ENCODE measurements at regions not wholly inside any gene's neighbourhood (a gene's known extent, or its start where the extent isn't known, plus 50 kb on each side); places are given as distances from the start of the nearest gene placed in this dataset.

- no peak overlapping the region for H3K27ac ChIP-seq (ENCODE audit: low read depth, low read length)
- H3K4me3 ChIP-seq (ENCODE audit: low read depth, low read length), result no peak overlapping the region
- no peaks in the 10 kb centered on the region for H3K79me2 ChIP-seq (ENCODE audit: control insufficient read depth, insufficient read depth, low read length, unreplicated experiment)
- H2AFZ ChIP-seq (ENCODE audit: low read length, unreplicated experiment), result no peak overlapping the region
- H3K4me1 ChIP-seq (ENCODE audit: control insufficient read depth, insufficient read depth, low read length, unreplicated experiment), result no peaks in the 10 kb centered on the region
- H3K27me3 ChIP-seq (ENCODE audit: insufficient read depth, low read length), result no peaks in the 10 kb centered on the region
- no peaks in the 10 kb centered on the region for H3K36me3 ChIP-seq (ENCODE audit: insufficient read depth, low read length)
Observed at GRCh38 chr10:10772411-10772810, 245.3 kb upstream of the CELF2 start.

- Histone ChIP-seq H3K27me3 (ENCODE audit: insufficient read depth, low read length) (no peaks in the 10 kb centered on the region), H3K79me2 (ENCODE audit: control insufficient read depth, insufficient read depth, low read length, unreplicated experiment) (no peaks in the 10 kb centered on the region), H3K36me3 (ENCODE audit: insufficient read depth, low read length) (no peaks in the 10 kb centered on the region), H3K4me1 (ENCODE audit: control insufficient read depth, insufficient read depth, low read length, unreplicated experiment) (no peaks in the 10 kb centered on the region), H3K4me3 (ENCODE audit: low read depth, low read length) (no peak overlapping the region), H3K27ac (ENCODE audit: low read depth, low read length) (no peak overlapping the region), H2AFZ (ENCODE audit: low read length, unreplicated experiment) (no peak overlapping the region)
Observed at GRCh38 chr10:10772874-10773508, 244.7 kb upstream of the CELF2 start.

- Histone ChIP-seq H3K27ac (ENCODE audit: low read depth, low read length) (no peak overlapping the region), H3K4me1 (ENCODE audit: control insufficient read depth, insufficient read depth, low read length, unreplicated experiment) (peaks cover 3% of the 10 kb centered on the region), H3K79me2 (ENCODE audit: control insufficient read depth, insufficient read depth, low read length, unreplicated experiment) (no peaks in the 10 kb centered on the region), H2AFZ (ENCODE audit: low read length, unreplicated experiment) (no peak overlapping the region), H3K4me3 (ENCODE audit: low read depth, low read length) (no peak overlapping the region), H3K36me3 (ENCODE audit: insufficient read depth, low read length) (no peaks in the 10 kb centered on the region), H3K27me3 (ENCODE audit: insufficient read depth, low read length) (no peaks in the 10 kb centered on the region)
Observed at GRCh38 chr10:10774416-10774815, 243.3 kb upstream of the CELF2 start.

GRCh38 chr10:10776363-10776762 is 241.3 kb upstream of the CELF2 start:
- H3K27ac ChIP-seq (ENCODE audit: low read depth, low read length), result no peak overlapping the region
- peaks cover 11% of the 10 kb centered on the region for H3K4me1 ChIP-seq (ENCODE audit: control insufficient read depth, insufficient read depth, low read length, unreplicated experiment)
- no peaks in the 10 kb centered on the region for H3K27me3 ChIP-seq (ENCODE audit: insufficient read depth, low read length)
- H2AFZ ChIP-seq (ENCODE audit: low read length, unreplicated experiment), result no peak overlapping the region
- no peak overlapping the region for H3K4me3 ChIP-seq (ENCODE audit: low read depth, low read length)
- no peaks in the 10 kb centered on the region for H3K36me3 ChIP-seq (ENCODE audit: insufficient read depth, low read length)
- H3K79me2 ChIP-seq (ENCODE audit: control insufficient read depth, insufficient read depth, low read length, unreplicated experiment), result no peaks in the 10 kb centered on the region

GRCh38 chr10:10777279-10777678 is 240.4 kb upstream of the CELF2 start:
- peaks cover 13% of the 10 kb centered on the region for H3K4me1 ChIP-seq (ENCODE audit: control insufficient read depth, insufficient read depth, low read length, unreplicated experiment)
- H3K4me3 ChIP-seq (ENCODE audit: low read depth, low read length), result no peak overlapping the region
- no peaks in the 10 kb centered on the region for H3K27me3 ChIP-seq (ENCODE audit: insufficient read depth, low read length)
- no peaks in the 10 kb centered on the region for H3K79me2 ChIP-seq (ENCODE audit: control insufficient read depth, insufficient read depth, low read length, unreplicated experiment)
- no peak overlapping the region for H3K27ac ChIP-seq (ENCODE audit: low read depth, low read length)
- no peak overlapping the region for H2AFZ ChIP-seq (ENCODE audit: low read length, unreplicated experiment)
- no peaks in the 10 kb centered on the region for H3K36me3 ChIP-seq (ENCODE audit: insufficient read depth, low read length)

- peaks cover 13% of the 10 kb centered on the region for H3K4me1 ChIP-seq (ENCODE audit: control insufficient read depth, insufficient read depth, low read length, unreplicated experiment)
- no peak overlapping the region for H3K27ac ChIP-seq (ENCODE audit: low read depth, low read length)
- no peaks in the 10 kb centered on the region for H3K79me2 ChIP-seq (ENCODE audit: control insufficient read depth, insufficient read depth, low read length, unreplicated experiment)
- no peaks in the 10 kb centered on the region for H3K36me3 ChIP-seq (ENCODE audit: insufficient read depth, low read length)
- no peaks in the 10 kb centered on the region for H3K27me3 ChIP-seq (ENCODE audit: insufficient read depth, low read length)
- H3K4me3 ChIP-seq (ENCODE audit: low read depth, low read length), result no peak overlapping the region
- no peak overlapping the region for H2AFZ ChIP-seq (ENCODE audit: low read length, unreplicated experiment)
Observed at GRCh38 chr10:10777723-10778122, 239.9 kb upstream of the CELF2 start.

- Histone ChIP-seq H3K36me3 (ENCODE audit: insufficient read depth, low read length) (no peaks in the 10 kb centered on the region), H3K4me1 (ENCODE audit: control insufficient read depth, insufficient read depth, low read length, unreplicated experiment) (peaks cover 13% of the 10 kb centered on the region), H3K79me2 (ENCODE audit: control insufficient read depth, insufficient read depth, low read length, unreplicated experiment) (no peaks in the 10 kb centered on the region), H2AFZ (ENCODE audit: low read length, unreplicated experiment) (no peak overlapping the region), H3K27me3 (ENCODE audit: insufficient read depth, low read length) (no peaks in the 10 kb centered on the region), H3K27ac (ENCODE audit: low read depth, low read length) (no peak overlapping the region), H3K4me3 (ENCODE audit: low read depth, low read length) (no peak overlapping the region)
Observed at GRCh38 chr10:10778959-10779358, 238.7 kb upstream of the CELF2 start.

- no peak overlapping the region for H3K4me3 ChIP-seq (ENCODE audit: low read depth, low read length)
- H3K27ac ChIP-seq (ENCODE audit: low read depth, low read length), result no peak overlapping the region
- H3K4me1 ChIP-seq (ENCODE audit: control insufficient read depth, insufficient read depth, low read length, unreplicated experiment), result peaks cover 13% of the 10 kb centered on the region
- no peaks in the 10 kb centered on the region for H3K79me2 ChIP-seq (ENCODE audit: control insufficient read depth, insufficient read depth, low read length, unreplicated experiment)
- H3K36me3 ChIP-seq (ENCODE audit: insufficient read depth, low read length), result no peaks in the 10 kb centered on the region
- H3K27me3 ChIP-seq (ENCODE audit: insufficient read depth, low read length), result no peaks in the 10 kb centered on the region
- H2AFZ ChIP-seq (ENCODE audit: low read length, unreplicated experiment), result no peak overlapping the region
Observed at GRCh38 chr10:10779511-10779910, 238.2 kb upstream of the CELF2 start.

GRCh38 chr10:10780746-10781145 is 236.9 kb upstream of the CELF2 start:
- Histone ChIP-seq H2AFZ (ENCODE audit: low read length, unreplicated experiment) (no peak overlapping the region), H3K36me3 (ENCODE audit: insufficient read depth, low read length) (no peaks in the 10 kb centered on the region), H3K27ac (ENCODE audit: low read depth, low read length) (peak overlapping the region; percentile 65), H3K27me3 (ENCODE audit: insufficient read depth, low read length) (no peaks in the 10 kb centered on the region), H3K79me2 (ENCODE audit: control insufficient read depth, insufficient read depth, low read length, unreplicated experiment) (no peaks in the 10 kb centered on the region), H3K4me1 (ENCODE audit: control insufficient read depth, insufficient read depth, low read length, unreplicated experiment) (peaks cover 24% of the 10 kb centered on the region), H3K4me3 (ENCODE audit: low read depth, low read length) (no peak overlapping the region)

GRCh38 chr10:10782603-10783002 is 235.1 kb upstream of the CELF2 start:
- Histone ChIP-seq H3K4me1 (ENCODE audit: control insufficient read depth, insufficient read depth, low read length, unreplicated experiment) (peaks cover 41% of the 10 kb centered on the region), H2AFZ (ENCODE audit: low read length, unreplicated experiment) (no peak overlapping the region), H3K79me2 (ENCODE audit: control insufficient read depth, insufficient read depth, low read length, unreplicated experiment) (no peaks in the 10 kb centered on the region), H3K36me3 (ENCODE audit: insufficient read depth, low read length) (no peaks in the 10 kb centered on the region), H3K27me3 (ENCODE audit: insufficient read depth, low read length) (no peaks in the 10 kb centered on the region), H3K4me3 (ENCODE audit: low read depth, low read length) (no peak overlapping the region), H3K27ac (ENCODE audit: low read depth, low read length) (no peak overlapping the region)

- Histone ChIP-seq H3K27ac (ENCODE audit: low read depth, low read length) (peak overlapping the region; percentile 97), H3K36me3 (ENCODE audit: insufficient read depth, low read length) (no peaks in the 10 kb centered on the region), H3K4me1 (ENCODE audit: control insufficient read depth, insufficient read depth, low read length, unreplicated experiment) (peaks cover 50% of the 10 kb centered on the region), H2AFZ (ENCODE audit: low read length, unreplicated experiment) (no peak overlapping the region), H3K27me3 (ENCODE audit: insufficient read depth, low read length) (no peaks in the 10 kb centered on the region), H3K79me2 (ENCODE audit: control insufficient read depth, insufficient read depth, low read length, unreplicated experiment) (no peaks in the 10 kb centered on the region), H3K4me3 (ENCODE audit: low read depth, low read length) (no peak overlapping the region)
Observed at GRCh38 chr10:10785627-10786026, 232.0 kb upstream of the CELF2 start.
